ENCODE measurements at regions not wholly inside any gene's neighbourhood (a gene's known extent, or its start where the extent isn't known, plus 50 kb on each side); places are given as distances from the start of the nearest gene placed in this dataset.

- no peaks in the 10 kb centered on the region for H4K20me1 ChIP-seq (ENCODE audit: insufficient read depth)
- TF ChIP-seq RAD21 (conservative IDR thresholded peaks at IDR 0.05), result no peak
- TF ChIP-seq POLR2AphosphoS5 (IDR thresholded peaks at IDR 0.05), result no peak
- no peak for TF ChIP-seq EZH2 (IDR thresholded peaks at IDR 0.05; ENCODE audit: borderline replicate concordance, insufficient read depth, low read length, poor library complexity, severe bottlenecking)
- TF ChIP-seq MXI1 (conservative IDR thresholded peaks at IDR 0.05; ENCODE audit: poor library complexity, severe bottlenecking), result no peak
- TF ChIP-seq TAF1 (IDR thresholded peaks at IDR 0.05; ENCODE audit: low read depth), result no peak
- TF ChIP-seq EP300 (conservative IDR thresholded peaks at IDR 0.05; ENCODE audit: poor library complexity, severe bottlenecking), result no peak
- no peak for TF ChIP-seq CTCF (IDR thresholded peaks at IDR 0.05; ENCODE audit: poor library complexity, severe bottlenecking)
- no peak for TF ChIP-seq REST (IDR thresholded peaks at IDR 0.05; ENCODE audit: borderline replicate concordance)
- no peak for TF ChIP-seq SMC3 (conservative IDR thresholded peaks at IDR 0.05; ENCODE audit: poor library complexity)
- H3K9me3 ChIP-seq (ENCODE audit: low read length), result no peaks in the 10 kb centered on the region
- H3K9me2 ChIP-seq (ENCODE audit: insufficient read depth, low read length), result no peaks in the 10 kb centered on the region
- no peaks in the 10 kb centered on the region for H3K27me3 ChIP-seq (ENCODE audit: insufficient read depth, low read depth, low read length)
- H3K36me3 ChIP-seq (ENCODE audit: insufficient read depth, low read length), result no peaks in the 10 kb centered on the region
- H3K79me2 ChIP-seq (replicated peaks; ENCODE audit: insufficient read depth, low read length), result no peaks in the 10 kb centered on the region
- no peaks in the 10 kb centered on the region for H3F3A ChIP-seq (ENCODE audit: insufficient read depth, low read length, poor library complexity, severe bottlenecking)
- no peak overlapping the region for H2AFZ ChIP-seq (ENCODE audit: low read depth, low read length)
- H3K4me2 ChIP-seq (ENCODE audit: low read length), result no peak overlapping the region
- H3K27ac ChIP-seq (ENCODE audit: low read length), result no peak overlapping the region
- no peak overlapping the region for H3K9ac ChIP-seq (ENCODE audit: low read length)
- no peak overlapping the region for H3K4me3 ChIP-seq (ENCODE audit: low read length)
Measured at GRCh38 chr13:83423861-83424260, 458.4 kb downstream of the SLITRK1 start.

GRCh38 chr13:83423381-83423780 is 458.9 kb downstream of the SLITRK1 start:
- H3K9me3 ChIP-seq (ENCODE audit: low read length), result no peaks in the 10 kb centered on the region
- H3K9ac ChIP-seq (ENCODE audit: low read length), result no peak overlapping the region
- H3K9me2 ChIP-seq (ENCODE audit: insufficient read depth, low read length), result no peaks in the 10 kb centered on the region
- no peak overlapping the region for H3K27ac ChIP-seq (ENCODE audit: low read length)
- H3K27me3 ChIP-seq (ENCODE audit: insufficient read depth, low read depth, low read length), result no peaks in the 10 kb centered on the region
- no peaks in the 10 kb centered on the region for H4K20me1 ChIP-seq (ENCODE audit: insufficient read depth)
- no peak overlapping the region for H3K4me2 ChIP-seq (ENCODE audit: low read length)
- H2AFZ ChIP-seq (ENCODE audit: low read depth, low read length), result no peak overlapping the region
- H3F3A ChIP-seq (ENCODE audit: insufficient read depth, low read length, poor library complexity, severe bottlenecking), result no peaks in the 10 kb centered on the region
- H3K36me3 ChIP-seq (ENCODE audit: insufficient read depth, low read length), result no peaks in the 10 kb centered on the region
- no peaks in the 10 kb centered on the region for H3K79me2 ChIP-seq (replicated peaks; ENCODE audit: insufficient read depth, low read length)
- H3K4me3 ChIP-seq (ENCODE audit: low read length), result no peak overlapping the region
- TF ChIP-seq EP300 (conservative IDR thresholded peaks at IDR 0.05; ENCODE audit: poor library complexity, severe bottlenecking) (no peak), RAD21 (conservative IDR thresholded peaks at IDR 0.05) (no peak), POLR2AphosphoS5 (IDR thresholded peaks at IDR 0.05) (no peak), SMC3 (conservative IDR thresholded peaks at IDR 0.05; ENCODE audit: poor library complexity) (no peak), REST (IDR thresholded peaks at IDR 0.05; ENCODE audit: borderline replicate concordance) (no peak), MXI1 (conservative IDR thresholded peaks at IDR 0.05; ENCODE audit: poor library complexity, severe bottlenecking) (no peak), CTCF (IDR thresholded peaks at IDR 0.05; ENCODE audit: poor library complexity, severe bottlenecking) (no peak)
